GM12874 (cell line): ENCODE measurements at regions not wholly inside any gene's neighbourhood (a gene's known extent, or its start where the extent isn't known, plus 50 kb on each side); places are given as distances from the start of the nearest gene placed in this dataset.

Experiments
- TF ChIP-seq, protein P1 (sequence below): IDR thresholded peaks from 2 replicates; pipeline ENCODE4 v1.5.1; 2011; ENCODE audit warnings: low read depth, mild to moderate bottlenecking, control low read depth, low read length, moderate library complexity; ENCODE audit not compliant: insufficient read depth

- TF ChIP-seq, protein P1, sequence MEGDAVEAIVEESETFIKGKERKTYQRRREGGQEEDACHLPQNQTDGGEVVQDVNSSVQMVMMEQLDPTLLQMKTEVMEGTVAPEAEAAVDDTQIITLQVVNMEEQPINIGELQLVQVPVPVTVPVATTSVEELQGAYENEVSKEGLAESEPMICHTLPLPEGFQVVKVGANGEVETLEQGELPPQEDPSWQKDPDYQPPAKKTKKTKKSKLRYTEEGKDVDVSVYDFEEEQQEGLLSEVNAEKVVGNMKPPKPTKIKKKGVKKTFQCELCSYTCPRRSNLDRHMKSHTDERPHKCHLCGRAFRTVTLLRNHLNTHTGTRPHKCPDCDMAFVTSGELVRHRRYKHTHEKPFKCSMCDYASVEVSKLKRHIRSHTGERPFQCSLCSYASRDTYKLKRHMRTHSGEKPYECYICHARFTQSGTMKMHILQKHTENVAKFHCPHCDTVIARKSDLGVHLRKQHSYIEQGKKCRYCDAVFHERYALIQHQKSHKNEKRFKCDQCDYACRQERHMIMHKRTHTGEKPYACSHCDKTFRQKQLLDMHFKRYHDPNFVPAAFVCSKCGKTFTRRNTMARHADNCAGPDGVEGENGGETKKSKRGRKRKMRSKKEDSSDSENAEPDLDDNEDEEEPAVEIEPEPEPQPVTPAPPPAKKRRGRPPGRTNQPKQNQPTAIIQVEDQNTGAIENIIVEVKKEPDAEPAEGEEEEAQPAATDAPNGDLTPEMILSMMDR: no peak
Observed at GRCh38 chr2:196584903-196585302, 54.6 kb upstream of the CCDC150 start.

DNA sequence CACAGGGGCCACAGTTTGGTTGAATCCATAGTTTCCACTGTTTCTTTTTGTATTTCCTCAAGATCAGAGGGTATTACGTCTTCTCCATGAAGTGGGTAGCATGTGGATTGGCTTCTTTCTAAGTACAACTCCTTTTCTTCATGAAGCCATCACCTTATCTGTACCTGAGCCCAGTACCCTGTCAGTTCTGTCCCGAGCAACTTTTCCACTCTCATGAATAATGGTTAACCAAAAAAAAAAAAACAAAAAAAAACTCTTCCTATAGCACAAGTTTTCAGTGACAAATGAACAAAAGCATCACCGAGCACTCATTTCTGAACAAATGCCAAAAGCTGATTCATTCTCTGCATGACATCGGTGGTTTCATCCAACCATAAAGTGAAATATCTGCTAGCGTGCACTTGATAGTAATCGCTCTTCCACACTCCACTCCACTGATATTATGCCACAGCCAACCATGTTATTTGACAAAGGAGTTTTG is 53.0 kb upstream of the CCDC150 start:
- TF ChIP-seq, protein P1: no peak

- TF ChIP-seq, protein P1: no peak
Observed at GRCh38 chr2:196587056-196587455, 52.5 kb upstream of the CCDC150 start.

GRCh38 chr2:196587739-196588138 is 51.8 kb upstream of the CCDC150 start:
- TF ChIP-seq, protein P1: no peak

DNA sequence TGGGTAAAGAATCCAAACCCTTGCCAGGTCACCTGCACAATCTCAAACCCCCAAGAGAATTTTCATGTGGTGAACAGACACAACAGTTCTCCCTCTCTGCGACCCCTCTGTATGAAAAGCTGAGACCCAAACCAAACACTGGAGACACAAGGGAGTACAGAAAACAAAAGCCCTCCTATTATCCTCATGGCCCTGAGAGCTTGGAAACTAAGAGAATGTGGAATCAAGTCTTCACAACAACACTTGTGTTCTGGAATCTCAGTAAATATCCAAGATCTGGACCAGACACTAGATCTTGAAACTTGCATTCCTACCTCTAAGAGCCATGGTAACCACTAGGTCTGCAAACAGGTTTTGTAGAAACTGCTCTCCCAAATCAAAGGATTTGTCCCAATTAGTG is 50.1 kb upstream of the CCDC150 start:
- TF ChIP-seq, protein P1: no peak
